ENCODE measurements at regions not wholly inside any gene's neighbourhood (a gene's known extent, or its start where the extent isn't known, plus 50 kb on each side); places are given as distances from the start of the nearest gene placed in this dataset.
A peak's percentile ranks its signal among the peaks of the same experiment; 100 is the strongest.
"Not testable (repeated sequence)": the region's sequence is repeated elsewhere in the genome, so short reads cannot be mapped to it uniquely, and the experiment has no call there.

DNA sequence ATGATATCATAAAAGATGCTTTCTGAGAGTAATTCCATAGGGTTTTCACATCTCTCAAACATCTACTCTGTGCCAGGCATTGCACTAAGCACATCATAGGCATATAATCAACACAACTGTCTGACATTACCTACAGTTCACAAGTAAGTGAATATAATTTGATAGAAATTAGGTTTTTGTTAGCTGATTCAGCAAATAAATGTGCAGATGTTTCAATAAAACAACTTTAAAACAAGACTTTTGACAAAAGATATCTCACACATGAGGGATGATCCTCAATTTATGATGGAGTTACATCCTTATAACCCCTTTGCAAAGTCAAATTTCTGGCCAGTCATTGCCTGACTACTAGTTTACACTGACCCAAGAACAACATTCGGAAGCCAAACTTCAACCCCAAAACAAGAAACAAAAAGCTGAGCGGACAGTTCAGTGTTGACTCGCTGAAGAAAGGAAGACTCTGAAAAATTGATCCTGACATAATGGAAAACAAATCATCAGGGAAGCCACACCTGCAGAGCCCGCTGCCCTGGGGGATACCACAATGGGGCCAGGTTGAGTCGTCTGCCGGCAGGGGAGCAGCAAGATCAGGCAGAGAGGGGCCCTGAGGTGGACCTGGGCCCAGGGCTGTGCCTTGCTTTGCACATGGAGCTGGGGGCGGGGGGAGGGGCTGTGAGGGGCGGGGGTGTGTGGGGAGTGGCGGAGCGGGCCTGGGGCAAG is 739.2 kb upstream of the GJE1 start:
- H3K9me3 Mint-ChIP-seq = peaks cover 10% of the 10 kb centered on the region
- no peaks in the 10 kb centered on the region for H3K36me3 ChIP-seq (ENCODE audit: control insufficient read depth, insufficient read depth, low read length)
- no peaks in the 10 kb centered on the region for H3K27me3 ChIP-seq (ENCODE audit: control insufficient read depth, insufficient read depth, low read length, poor library complexity, severe bottlenecking)
- peaks cover 2% of the 10 kb centered on the region for H3K4me1 Mint-ChIP-seq
- H3K4me3 Mint-ChIP-seq = no peak overlapping the region
- H3K4me3 ChIP-seq (ENCODE audit: low read length) = no peak overlapping the region
- WGBS, 2 experiments (ENCODE audit: insufficient coverage in 1 of 2, insufficient read length in 1 of 2) = 93 to 100% methylated on average over 2 to 9 of the region's 10 CpGs
- H3K27me3 Mint-ChIP-seq (ENCODE audit: insufficient read depth) = no peaks in the 10 kb centered on the region
- no peak overlapping the region for H3K9ac ChIP-seq (ENCODE audit: extremely low read depth, low read length, poor library complexity, severe bottlenecking)
- no peak overlapping the region for H3K27ac ChIP-seq (ENCODE audit: low read depth, low read length)
- DNase-seq = no peak
- H3K4me1 ChIP-seq (ENCODE audit: control insufficient read depth, insufficient read depth, low read length) = no peaks in the 10 kb centered on the region
- no peaks in the 10 kb centered on the region for H3K9me3 ChIP-seq (ENCODE audit: control insufficient read depth, low read length)
- no peak overlapping the region for H3K27ac Mint-ChIP-seq
- no peaks in the 10 kb centered on the region for H3K36me3 Mint-ChIP-seq (ENCODE audit: low read depth)
- TF ChIP-seq CTCF (conservative IDR thresholded peaks at IDR 0.05) = no peak

DNA sequence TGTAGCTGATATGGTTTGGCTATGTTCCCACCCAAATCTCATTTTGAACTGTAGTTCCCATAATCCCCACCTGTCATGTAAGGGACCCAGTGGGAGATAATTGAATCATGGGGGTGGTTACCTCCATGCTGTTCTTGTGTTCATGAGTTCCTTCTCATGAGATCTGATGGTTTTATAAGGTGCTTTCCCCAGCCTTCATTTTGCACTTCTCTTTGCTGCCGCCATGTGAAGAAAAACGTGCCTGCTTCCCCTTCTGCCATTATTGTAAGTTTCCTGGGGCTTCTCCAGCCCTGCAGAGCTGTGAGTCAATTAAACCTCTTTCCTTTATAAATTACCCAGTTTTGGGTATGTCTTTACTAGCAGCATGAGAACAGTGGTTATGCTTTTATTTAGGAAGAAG is 741.6 kb upstream of the GJE1 start:
- 81 to 91% methylated on average over 2 of the region's 2 CpGs for WGBS, 2 experiments (ENCODE audit: insufficient coverage in 1 of 2, insufficient read length in 1 of 2)
- H3K4me3 Mint-ChIP-seq; H3K36me3 Mint-ChIP-seq (ENCODE audit: low read depth); H3K4me1 ChIP-seq (ENCODE audit: control insufficient read depth, insufficient read depth, low read length); H3K27ac Mint-ChIP-seq; H3K27me3 ChIP-seq (ENCODE audit: control insufficient read depth, insufficient read depth, low read length, poor library complexity, severe bottlenecking); DNase-seq; H3K4me1 Mint-ChIP-seq; H3K27ac ChIP-seq (ENCODE audit: low read depth, low read length); H3K9ac ChIP-seq (ENCODE audit: extremely low read depth, low read length, poor library complexity, severe bottlenecking); H3K9me3 ChIP-seq (ENCODE audit: control insufficient read depth, low read length); H3K27me3 Mint-ChIP-seq (ENCODE audit: insufficient read depth); H3K4me3 ChIP-seq (ENCODE audit: low read length); H3K36me3 ChIP-seq (ENCODE audit: control insufficient read depth, insufficient read depth, low read length): not testable (repeated sequence)
- peaks cover 21% of the 10 kb centered on the region for H3K9me3 Mint-ChIP-seq

DNA sequence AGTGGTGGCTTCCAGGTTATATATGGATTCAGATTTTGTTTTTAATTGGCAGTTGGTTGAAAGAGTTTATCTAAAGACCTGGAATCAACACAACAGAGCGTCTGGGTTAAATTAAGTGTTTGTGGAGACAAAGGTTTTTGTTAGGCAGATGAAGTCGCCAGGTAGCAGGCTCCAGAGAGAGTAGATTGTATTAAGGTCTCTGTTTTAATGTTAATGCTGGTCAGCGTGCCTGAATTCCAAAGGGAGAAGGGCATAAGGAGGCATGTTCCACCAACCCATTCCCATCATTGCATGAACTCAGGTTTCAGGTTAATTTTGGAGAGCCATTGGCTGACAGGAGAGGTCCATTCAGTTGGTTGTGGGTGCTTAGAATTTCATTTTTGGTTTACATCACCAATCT is 744.1 kb upstream of the GJE1 start:
- H3K27me3 ChIP-seq (ENCODE audit: control insufficient read depth, insufficient read depth, low read length, poor library complexity, severe bottlenecking) = no peaks in the 10 kb centered on the region
- no peak overlapping the region for H3K4me3 ChIP-seq (ENCODE audit: low read length)
- no peak overlapping the region for H3K9ac ChIP-seq (ENCODE audit: extremely low read depth, low read length, poor library complexity, severe bottlenecking)
- Mint-ChIP-seq H3K27me3 (ENCODE audit: insufficient read depth) (no peaks in the 10 kb centered on the region), H3K4me3 (no peak overlapping the region), H3K9me3 (peaks cover 19% of the 10 kb centered on the region), H3K27ac (no peak overlapping the region), H3K4me1 (peaks cover 3% of the 10 kb centered on the region), H3K36me3 (ENCODE audit: low read depth) (peaks cover 1% of the 10 kb centered on the region)
- no peaks in the 10 kb centered on the region for H3K4me1 ChIP-seq (ENCODE audit: control insufficient read depth, insufficient read depth, low read length)
- TF ChIP-seq CTCF (conservative IDR thresholded peaks at IDR 0.05) = no peak
- 78 to 80% methylated on average over 3 of the region's 3 CpGs for WGBS, 2 experiments (ENCODE audit: insufficient coverage in 1 of 2, insufficient read length in 1 of 2)
- no peaks in the 10 kb centered on the region for H3K9me3 ChIP-seq (ENCODE audit: control insufficient read depth, low read length)
- peak; percentile 50 for DNase-seq
- H3K27ac ChIP-seq (ENCODE audit: low read depth, low read length) = no peak overlapping the region
- H3K36me3 ChIP-seq (ENCODE audit: control insufficient read depth, insufficient read depth, low read length) = no peaks in the 10 kb centered on the region

DNA sequence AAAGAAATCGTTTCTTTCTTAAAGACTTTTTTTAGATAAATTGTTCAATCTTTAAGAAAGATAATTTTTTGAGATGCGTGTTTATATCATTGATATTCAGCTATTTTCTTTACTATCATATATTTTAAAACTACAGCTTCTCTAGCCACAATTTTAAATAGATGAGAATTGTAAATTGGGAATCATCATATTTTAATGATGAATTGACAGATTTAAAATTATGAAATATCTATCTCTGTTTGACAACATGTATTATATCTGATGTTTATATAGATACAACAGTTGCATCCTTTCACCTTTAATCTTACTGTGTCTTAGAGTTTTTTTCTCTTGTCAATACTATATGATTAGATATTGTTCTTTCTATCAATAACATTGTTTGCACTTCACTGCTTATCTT is 762.3 kb upstream of the GJE1 start:
- Histone ChIP-seq H3K27ac (ENCODE audit: low read depth, low read length) (no peak overlapping the region), H3K4me3 (ENCODE audit: low read length) (no peak overlapping the region), H3K4me1 (ENCODE audit: control insufficient read depth, insufficient read depth, low read length) (no peaks in the 10 kb centered on the region), H3K36me3 (ENCODE audit: control insufficient read depth, insufficient read depth, low read length) (no peaks in the 10 kb centered on the region), H3K27me3 (ENCODE audit: control insufficient read depth, insufficient read depth, low read length, poor library complexity, severe bottlenecking) (no peaks in the 10 kb centered on the region), H3K9ac (ENCODE audit: extremely low read depth, low read length, poor library complexity, severe bottlenecking) (no peak overlapping the region), H3K9me3 (ENCODE audit: control insufficient read depth, low read length) (peaks cover 6% of the 10 kb centered on the region)
- no peak for DNase-seq
- Mint-ChIP-seq H3K27ac (no peak overlapping the region), H3K27me3 (ENCODE audit: insufficient read depth) (no peaks in the 10 kb centered on the region), H3K36me3 (ENCODE audit: low read depth) (no peaks in the 10 kb centered on the region), H3K4me3 (no peak overlapping the region), H3K4me1 (no peaks in the 10 kb centered on the region), H3K9me3 (peaks cover 17% of the 10 kb centered on the region)
- 83% methylated on average over 1 of the region's 2 CpGs; no CpG with 5 or more reads in 1 of the 2 experiments for WGBS, 2 experiments (ENCODE audit: insufficient coverage in 1 of 2, insufficient read length in 1 of 2)
- no peak for TF ChIP-seq CTCF (conservative IDR thresholded peaks at IDR 0.05)

DNA sequence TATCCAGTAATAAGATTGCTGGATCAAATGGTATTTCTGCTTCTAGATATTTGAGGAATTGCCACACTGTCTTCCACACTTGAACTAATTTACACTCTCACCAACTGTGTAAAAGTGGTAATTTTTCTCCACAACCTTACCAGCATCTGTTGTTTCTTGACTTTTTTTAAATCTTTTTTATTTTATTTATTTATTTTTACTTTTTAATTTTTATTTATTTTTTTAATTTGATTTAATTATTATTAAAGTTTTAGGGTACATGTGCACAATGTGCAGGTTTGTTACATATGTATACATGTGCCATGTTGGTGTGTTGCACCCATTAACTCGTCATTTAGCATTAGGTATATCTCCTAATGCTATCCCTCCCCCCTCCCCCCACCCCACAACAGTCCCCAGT is 765.9 kb upstream of the GJE1 start:
- not testable (repeated sequence) for H3K4me1 ChIP-seq (ENCODE audit: control insufficient read depth, insufficient read depth, low read length); H3K4me3 Mint-ChIP-seq; H3K9ac ChIP-seq (ENCODE audit: extremely low read depth, low read length, poor library complexity, severe bottlenecking); H3K4me3 ChIP-seq (ENCODE audit: low read length); H3K27me3 Mint-ChIP-seq (ENCODE audit: insufficient read depth); DNase-seq; H3K9me3 ChIP-seq (ENCODE audit: control insufficient read depth, low read length); H3K4me1 Mint-ChIP-seq; H3K27me3 ChIP-seq (ENCODE audit: control insufficient read depth, insufficient read depth, low read length, poor library complexity, severe bottlenecking); H3K36me3 ChIP-seq (ENCODE audit: control insufficient read depth, insufficient read depth, low read length); H3K27ac ChIP-seq (ENCODE audit: low read depth, low read length); H3K27ac Mint-ChIP-seq; H3K36me3 Mint-ChIP-seq (ENCODE audit: low read depth)
- H3K9me3 Mint-ChIP-seq = peaks cover 17% of the 10 kb centered on the region
- WGBS, 2 experiments (ENCODE audit: insufficient coverage in 1 of 2, insufficient read length in 1 of 2) = 100% methylated on average over 1 of the region's 1 CpG; no CpG with 5 or more reads in 1 of the 2 experiments

Measured in endodermal cell (in vitro differentiated cells).